Jurkat, Clone E6-1 (cell line): ENCODE measurements at regions not wholly inside any gene's neighbourhood (a gene's known extent, or its start where the extent isn't known, plus 50 kb on each side); places are given as distances from the start of the nearest gene placed in this dataset.

Source experiments
- DNase-seq: peaks from one replicate; pipeline ENCODE4 v3.0.0-alpha.2; 2011; ENCODE audit warnings: low read depth, low spot score
- H3K4me3 ChIP-seq: 2 replicates; pipeline ENCODE4 v1.5.1; 2011; ENCODE audit warnings: mild to moderate bottlenecking, low read length, control low read depth, moderate library complexity

DNA sequence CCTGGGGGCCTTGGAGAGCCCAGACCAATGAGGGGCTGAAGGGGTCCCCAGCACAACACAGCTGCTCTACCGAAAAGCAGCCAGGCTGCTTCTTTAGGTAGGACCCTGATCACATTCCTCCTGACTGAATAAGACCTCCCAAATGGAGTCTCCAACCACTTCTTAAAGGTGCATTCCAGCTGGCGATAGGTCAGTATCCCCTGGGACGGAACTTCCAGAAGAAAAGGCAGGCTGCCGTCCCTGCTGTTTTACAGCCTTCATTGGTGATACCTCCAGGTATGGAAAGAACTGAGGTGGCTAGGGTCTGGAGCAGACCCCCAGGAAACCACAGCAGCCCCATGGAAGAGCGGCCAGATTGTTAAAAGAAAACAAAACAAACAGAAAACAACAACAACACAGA, 340.6 kb downstream of the BTG1 start:
- no peak for DNase-seq
- no peak overlapping the region for H3K4me3 ChIP-seq

DNA sequence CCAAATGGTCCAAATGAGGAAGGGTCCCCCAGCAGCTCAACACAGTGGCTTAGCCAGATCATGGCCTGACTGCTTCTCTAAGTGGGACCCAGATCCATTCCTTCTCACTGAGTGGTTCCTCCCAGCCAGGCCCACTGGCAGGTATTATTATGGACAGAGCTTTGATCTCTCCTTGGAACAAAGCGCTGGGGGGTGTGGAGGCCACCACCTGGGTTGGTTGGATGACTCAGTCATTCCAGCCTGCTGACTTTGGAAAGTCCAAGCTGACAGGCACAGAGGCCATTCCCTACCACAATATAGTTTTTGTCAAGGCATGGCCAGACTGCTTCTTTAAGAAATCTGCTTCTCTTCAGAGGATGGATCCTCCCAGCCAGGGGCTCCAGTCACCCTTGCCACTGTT, 341.1 kb downstream of the BTG1 start:
- DNase-seq: no peak
- no peak overlapping the region for H3K4me3 ChIP-seq

DNA sequence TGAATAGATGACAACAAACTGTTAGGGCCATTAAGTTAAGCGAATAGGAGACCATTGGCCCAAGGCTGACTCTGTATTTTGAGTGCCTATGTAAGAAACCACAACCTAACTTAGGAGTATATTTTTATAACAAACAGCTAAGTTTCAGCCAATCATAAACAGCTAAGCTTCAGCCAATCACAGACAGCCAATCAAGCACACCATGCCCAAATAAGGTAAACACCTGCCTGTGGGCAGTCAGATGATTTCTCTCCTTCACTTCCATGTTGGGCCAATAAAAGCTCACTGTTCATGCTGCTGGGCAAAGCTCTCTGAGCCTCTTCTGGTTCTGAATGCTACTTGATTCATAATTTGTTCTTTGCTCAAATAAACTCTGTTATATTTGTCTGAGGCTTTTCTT, 344.6 kb downstream of the BTG1 start:
- H3K4me3 ChIP-seq: no peak overlapping the region
- DNase-seq: no peak

DNA sequence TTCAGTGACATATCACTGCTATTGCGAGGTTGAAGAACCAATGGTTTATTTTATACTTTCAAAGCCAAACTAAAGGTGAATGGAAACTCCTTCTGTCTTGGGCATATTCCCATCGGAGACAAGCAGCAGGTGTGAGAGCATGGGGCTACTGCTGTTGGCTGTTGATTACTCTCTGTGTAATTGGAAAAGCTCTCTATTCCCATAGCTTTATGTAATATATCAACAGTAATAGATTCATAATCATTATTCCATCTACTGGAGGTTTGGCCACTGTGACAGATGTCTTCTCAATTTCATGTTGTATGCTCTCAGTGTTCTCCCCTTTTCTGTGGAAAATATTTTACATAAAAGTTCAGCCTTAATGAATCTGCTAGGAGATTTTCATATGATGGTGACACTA, 352.0 kb downstream of the BTG1 start:
- DNase-seq: no peak
- no peak overlapping the region for H3K4me3 ChIP-seq

DNA sequence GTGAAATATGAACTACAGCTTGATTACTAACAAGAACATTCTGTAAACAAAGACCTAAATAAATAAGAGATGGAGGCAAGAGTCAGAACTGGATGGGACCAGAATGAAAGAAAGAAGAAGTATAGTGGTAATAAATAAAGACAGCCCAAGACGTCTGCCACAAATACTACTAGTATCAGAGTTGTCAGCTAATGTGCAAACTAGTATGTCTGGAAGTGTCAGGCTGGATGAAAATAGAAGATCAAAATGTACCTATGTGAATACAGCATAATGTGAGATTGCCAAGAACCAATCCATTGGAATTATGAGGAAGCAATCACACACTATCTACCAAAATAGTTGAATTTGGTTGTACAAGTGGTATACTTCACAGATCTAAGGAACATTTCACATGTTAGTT, 353.0 kb downstream of the BTG1 start:
- DNase-seq: no peak
- no peak overlapping the region for H3K4me3 ChIP-seq

DNA sequence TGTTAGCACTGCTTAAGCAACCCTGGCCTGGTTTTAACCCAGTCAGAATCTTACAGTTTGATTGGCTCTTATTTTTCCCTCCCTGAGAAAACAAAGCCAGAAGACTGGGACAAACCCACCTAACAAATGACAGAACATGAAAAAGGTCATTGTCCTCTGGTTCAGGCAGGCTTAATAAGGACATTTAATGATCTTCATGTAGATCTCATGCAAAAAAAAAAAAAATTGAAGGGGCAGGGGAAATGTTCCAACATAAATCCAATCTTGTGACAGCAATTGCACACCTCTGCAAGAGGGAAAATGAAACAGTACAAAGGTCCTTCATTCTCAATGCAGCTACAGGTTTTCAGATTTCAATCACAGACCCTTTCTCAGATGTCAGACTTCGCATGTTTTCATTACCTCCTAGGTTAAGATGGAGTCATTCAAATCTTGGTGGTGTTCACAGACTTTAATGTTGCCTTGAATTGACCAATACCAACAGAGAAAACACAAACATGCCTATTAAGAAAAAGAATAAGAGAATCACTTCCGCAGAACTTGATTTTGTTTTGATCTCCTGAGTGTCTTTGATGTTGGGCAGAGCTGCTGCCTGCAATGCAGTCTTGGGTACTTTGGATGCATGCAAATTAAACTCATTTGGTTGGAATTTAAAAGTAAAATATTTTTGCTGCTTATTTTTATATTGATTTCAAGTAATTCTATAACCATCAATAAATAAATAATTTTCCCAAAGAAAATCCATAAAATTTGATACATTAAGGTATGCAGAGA, 359.0 kb downstream of the BTG1 start:
- H3K4me3 ChIP-seq: no peak overlapping the region
- DNase-seq: no peak

DNA sequence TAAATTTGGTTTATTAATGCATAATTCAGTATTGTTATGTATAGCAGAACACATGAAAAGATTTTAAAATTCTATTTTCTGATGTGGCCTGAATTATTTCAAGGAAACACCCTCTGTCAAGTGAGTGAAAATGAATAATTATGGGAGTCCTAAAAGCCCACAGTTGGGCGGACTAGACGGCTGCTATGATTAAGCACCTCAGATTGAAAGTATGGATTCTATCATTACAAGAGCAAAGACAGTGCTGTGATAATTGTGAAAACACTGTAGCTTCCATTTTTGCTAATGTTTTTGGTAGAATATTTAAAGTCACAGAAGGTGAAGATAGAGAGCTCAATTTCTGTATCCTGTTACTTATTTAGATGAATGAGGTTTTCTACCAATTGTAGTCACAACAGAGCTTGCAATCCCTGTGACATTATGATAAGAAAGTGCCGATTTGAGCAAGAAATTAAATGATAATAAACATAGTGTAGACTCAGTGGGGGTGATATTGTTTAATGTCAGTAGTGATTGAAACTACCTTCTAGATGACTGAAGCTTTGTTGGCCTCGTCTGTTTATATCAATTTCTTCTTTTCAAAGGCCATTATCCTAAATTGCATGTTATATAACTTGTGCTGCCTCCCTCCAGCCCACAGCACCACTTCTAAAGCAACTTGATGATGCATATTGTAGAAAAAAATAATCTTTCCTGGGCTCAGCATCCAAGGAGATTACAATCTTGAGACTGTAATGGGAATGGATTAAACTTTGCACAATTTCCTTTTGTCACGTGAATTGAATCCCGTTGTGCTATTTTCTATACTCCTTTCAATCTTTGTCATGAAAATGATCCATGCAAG, 359.8 kb downstream of the BTG1 start:
- no peak overlapping the region for H3K4me3 ChIP-seq
- DNase-seq: no peak

DNA sequence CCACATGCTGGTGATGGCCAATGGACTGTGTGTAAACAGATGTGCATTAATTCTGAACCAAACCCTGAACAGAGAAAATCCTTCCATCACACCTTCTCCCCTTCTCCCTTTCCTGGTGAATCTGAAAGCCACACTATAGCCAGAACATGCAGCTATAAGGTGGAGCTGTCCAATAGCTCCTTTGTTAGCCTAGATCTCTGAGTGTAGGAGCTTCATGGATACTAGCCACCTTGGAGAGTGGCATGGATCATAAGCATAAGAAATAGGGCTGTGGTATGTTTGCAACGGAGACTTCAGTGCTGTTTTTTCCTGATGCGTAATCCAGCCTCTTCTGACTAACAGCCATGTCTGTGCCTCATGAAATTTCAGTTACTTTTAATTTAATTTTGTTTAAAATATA, 364.5 kb downstream of the BTG1 start:
- no peak overlapping the region for H3K4me3 ChIP-seq
- no peak for DNase-seq

DNA sequence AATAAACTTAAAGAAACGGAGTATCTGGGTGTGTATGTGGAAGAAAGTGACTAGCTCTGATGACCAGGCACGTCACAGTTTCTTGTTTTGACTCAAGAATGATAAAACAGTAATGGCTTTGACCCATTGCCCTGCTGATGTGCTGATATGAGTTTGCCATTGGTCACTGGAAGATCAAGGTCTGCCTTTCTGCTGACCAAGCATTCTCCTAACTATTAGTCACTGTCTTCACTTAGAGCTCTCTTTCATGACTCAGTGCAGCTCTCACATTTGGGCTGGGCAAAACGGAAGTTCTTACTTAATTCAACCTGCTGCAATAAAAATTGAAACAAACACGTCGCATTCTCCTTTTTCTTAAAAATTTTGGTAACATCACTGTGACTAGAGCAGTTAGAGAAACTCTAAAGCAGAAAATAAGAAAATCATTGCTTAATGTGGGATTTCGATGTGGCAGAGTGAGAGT, 366.7 kb downstream of the BTG1 start:
- H3K4me3 ChIP-seq: no peak overlapping the region
- no peak for DNase-seq

DNA sequence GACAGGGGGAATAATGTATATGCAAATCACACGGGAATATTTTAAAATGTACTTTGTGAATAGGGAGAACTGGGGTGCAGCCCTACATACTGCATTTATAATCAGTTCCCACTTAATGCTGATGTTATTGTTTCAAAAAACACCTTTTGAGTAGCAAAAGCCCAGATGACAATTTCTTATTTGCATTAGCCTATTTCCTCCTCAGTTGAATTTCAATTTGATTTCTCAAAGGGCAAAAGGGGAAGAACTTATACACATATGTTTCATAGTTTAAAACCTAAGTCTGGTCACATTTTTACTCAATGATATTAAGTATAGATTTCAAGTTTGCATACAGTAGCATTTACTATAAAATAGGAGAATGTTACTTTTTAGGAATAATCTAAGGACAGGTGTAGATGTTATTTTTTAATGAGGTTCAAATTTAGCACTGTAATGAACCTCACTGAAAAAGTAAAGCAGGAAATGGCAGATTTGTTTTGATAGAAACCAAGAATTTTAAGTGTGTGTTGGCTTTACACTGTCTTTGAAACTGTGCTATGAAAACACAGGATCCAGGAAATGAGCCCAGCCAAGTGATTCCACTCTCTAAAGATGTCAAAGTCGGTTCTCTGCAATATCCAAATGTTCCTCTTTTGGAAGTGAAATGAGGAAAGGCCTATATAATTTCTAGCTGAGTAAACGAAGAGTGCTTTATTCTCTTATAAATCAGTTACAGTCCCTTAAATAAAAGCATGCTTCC, 367.4 kb downstream of the BTG1 start:
- no peak for DNase-seq
- H3K4me3 ChIP-seq: no peak overlapping the region

DNA sequence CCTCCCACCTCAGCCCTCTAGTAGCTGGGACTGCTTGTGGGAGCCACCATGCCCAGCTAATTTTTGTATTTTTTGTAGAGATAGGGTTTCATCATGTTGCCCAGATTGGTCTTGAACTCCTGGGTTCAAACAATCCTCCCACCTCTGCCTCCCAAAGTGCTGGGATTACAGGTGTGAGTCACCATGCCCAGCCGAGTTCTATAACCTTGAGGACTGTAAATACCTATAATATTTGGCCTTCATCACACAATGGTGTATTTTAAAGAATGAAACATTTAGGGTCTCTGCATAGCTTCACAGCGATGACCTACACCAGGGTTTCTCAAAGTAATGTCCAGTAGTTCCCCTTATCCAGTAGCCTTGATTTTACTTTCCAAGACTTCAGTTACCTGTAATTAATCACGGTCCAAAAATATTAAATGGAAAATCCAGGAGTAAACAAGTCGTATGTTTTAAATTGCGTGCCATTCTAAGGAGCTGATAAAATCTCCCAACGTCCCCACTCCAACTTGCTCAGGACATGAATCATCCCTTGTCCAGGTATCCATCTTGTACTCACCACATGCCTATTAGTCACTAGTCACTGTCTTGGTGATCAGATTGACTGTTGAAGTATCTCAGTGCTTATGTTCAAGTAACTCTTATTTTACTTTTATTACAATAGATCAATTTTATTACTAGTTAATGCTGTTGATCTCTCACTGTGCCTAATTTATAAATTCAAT, 368.2 kb downstream of the BTG1 start:
- DNase-seq: no peak
- H3K4me3 ChIP-seq: no peak overlapping the region

DNA sequence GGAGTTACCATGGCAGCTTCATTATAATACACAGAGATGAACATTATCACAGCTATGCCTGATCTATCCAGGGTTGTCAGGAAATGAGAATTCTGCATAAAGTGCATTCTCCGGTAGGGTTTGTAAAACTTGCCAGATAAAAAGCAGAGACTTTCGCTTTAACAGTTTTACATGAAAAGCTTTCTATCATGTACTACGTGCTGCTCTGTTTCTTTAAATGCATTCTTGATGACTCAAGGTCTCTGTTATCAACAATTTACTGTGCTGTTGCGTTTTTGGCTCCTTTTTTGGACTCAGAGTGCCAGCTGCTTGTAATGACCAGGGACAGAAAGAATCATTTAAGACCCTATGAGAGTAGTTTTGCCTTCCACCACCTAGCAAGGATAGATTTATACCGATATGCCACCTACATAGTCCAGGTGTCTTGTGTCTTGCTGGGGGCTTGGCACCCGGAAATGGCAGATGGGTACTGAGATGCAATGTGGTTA, 371.2 kb downstream of the BTG1 start:
- no peak overlapping the region for H3K4me3 ChIP-seq
- DNase-seq: no peak

DNA sequence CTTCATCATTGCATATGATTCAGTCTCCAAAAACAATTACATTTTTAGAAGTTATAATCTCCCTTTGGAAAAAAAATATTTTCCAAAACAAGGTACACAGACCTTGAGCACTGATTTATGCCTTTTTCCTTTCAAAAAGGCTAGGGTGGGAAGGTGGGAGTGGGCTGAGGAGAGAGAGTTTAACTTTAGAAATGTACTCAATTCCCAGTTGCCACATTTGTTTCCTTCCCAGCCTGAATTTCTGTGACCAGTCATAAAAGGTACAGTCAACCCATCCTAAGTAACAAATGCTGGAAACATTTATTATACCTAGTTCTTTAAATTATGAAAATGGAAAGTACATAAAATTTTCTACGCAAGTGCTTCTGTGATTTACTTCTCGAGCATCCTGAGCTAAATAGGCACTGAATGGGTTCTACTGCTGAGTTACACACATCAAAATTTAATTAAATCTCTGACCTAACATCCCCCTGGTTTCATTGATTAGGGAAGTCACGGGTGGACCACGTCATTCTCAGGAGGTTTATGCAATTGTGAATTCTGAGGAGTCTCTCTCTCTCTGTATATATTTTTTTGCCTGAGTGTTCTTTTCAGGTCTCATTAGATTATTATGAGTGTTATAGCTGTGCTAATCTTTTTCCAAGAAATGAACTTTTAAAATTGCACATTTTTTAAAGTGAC, 371.8 kb downstream of the BTG1 start:
- H3K4me3 ChIP-seq: no peak overlapping the region
- no peak for DNase-seq

DNA sequence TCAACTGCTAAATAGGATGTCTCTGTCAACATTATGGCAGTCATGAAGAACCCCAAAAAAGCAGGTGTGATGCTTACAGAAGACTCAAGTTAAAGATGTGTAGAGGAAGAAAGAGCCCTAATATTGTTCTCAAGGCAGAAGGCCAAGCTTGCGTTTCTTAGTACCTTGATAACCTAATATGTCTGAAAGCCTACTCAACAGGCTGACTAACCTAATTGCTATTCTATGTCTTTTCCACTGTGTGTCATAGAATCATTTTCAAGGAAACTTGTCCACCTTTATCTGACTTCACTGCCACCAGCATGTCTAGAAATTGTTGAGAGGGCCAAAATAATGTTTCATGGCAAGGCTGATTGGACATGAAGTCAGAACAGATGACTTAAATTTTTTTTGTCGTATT, 373.2 kb downstream of the BTG1 start:
- H3K4me3 ChIP-seq: no peak overlapping the region
- DNase-seq: no peak

DNA sequence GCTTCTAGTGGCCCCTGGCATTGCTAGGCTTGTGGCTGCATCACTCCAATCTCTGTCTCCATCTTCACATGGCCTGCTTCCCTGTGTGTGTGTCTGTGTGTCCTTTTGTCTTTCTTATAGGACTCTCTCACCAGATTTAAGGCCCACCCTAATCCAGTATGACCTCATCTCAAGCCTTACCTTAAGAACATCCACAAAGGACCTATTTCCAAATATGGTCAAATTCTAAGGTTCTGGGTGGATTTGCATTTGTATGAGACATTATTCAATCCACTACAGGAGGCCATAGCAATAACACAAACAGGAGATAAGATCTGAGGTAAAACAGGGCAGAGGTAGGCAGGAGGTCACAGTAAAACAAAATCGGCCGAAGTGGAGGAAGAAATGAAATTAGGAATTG, 375.9 kb downstream of the BTG1 start:
- no peak overlapping the region for H3K4me3 ChIP-seq
- DNase-seq: no peak

DNA sequence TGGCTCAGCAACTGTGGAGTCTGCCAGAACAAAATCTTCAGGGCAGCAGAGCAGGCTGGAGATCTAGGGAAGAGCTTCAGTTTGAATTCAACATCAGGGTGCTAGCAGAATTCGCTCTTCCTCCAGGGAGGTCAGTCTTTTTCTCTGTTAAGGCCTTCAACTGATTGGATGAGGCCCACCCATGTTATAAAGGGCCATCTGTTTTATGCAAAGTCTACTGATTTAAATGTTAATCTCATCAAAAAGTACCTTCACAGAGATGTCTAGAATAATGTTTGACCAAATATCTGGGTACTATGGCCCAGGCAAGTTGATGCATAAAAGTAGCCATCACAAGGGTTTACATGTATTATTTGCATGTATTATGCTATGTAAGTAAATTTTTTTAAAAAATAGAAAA, 378.4 kb downstream of the BTG1 start:
- no peak overlapping the region for H3K4me3 ChIP-seq
- no peak for DNase-seq

DNA sequence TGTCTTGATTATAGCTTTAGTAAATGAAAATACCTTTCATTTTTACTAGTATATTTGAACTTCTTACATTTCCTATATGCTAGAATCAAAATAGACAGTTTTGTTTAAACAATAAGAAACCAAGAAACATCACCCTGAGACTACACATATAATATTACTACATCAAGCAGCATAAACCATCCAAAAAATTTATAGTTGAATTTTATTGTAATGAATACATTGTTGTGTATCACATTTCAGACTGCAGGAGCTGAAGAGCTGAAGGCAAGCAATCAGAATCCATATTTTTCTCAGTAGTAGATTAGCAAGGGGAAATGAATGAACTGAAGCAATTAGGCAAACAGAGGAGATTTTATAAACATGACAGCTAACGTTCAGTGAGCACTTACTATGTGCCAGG, 379.2 kb downstream of the BTG1 start:
- H3K4me3 ChIP-seq: no peak overlapping the region
- DNase-seq: no peak

DNA sequence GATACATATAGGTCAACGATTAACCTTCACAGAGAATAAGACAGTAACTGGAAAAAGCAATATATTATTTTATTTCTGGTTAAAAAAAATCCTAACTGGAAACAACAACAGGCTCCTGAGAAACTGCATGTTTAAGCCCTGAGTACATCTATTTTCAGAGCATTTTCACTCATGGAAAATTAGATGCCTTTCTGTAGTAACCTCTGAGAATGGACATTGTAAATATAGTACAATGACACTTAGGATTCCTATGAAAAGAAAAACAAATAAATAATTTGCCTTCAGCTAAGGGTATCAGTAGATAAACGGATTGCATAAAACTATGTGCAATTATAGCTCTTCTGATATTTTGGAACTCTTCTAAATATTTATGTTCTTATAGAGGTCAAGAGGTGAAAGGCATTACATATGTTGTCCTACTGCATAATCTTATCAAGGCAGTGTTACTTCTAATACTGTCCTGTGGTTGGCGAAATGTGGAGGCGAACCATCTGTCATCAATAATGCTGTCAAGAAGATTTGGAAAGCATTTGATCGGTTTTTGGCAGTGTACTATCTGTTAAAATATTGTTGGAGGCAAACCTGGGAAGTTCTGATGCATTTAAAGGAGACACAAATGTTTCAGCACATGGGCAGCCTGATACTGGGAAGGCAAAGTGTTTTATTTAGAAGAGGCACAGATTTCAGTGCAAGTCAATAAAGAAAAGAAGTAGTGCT, 381.8 kb downstream of the BTG1 start:
- DNase-seq: no peak
- H3K4me3 ChIP-seq: no peak overlapping the region
